CD14-positive monocyte (primary cell): ENCODE measurements at regions not wholly inside any gene's neighbourhood (a gene's known extent, or its start where the extent isn't known, plus 50 kb on each side); places are given as distances from the start of the nearest gene placed in this dataset.

Experiments used
- DNase-seq, 3 donors: peaks; one replicate each; pipeline ENCODE4 v3.0.0-alpha.2; 2011 to 2022
- H2AFZ ChIP-seq: 2 replicates; pipeline ENCODE4 v1.6.0; 2012; ENCODE audit warnings: mild to moderate bottlenecking, low read depth, low read length, inconsistent platforms; ENCODE audit not compliant: insufficient read depth, poor library complexity, severe bottlenecking
- H3K27ac ChIP-seq, 2 donors: 1 replicate in 1 of 2; 2 replicates in 1 of 2; pipeline ENCODE4 v1.5.1; 2012 to 2013; ENCODE audit warnings: low read length in 2 of 2, control low read depth in 1 of 2, inconsistent platforms in 1 of 2, low read depth in 1 of 2, mild to moderate bottlenecking in 1 of 2
- H3K27me3 ChIP-seq, 2 donors: one replicate each; pipeline versions ENCODE4 v1.6.0 to v1.6.1; 2011 to 2013; ENCODE audit warnings: low read length in 2 of 2; ENCODE audit not compliant: control insufficient read depth in 2 of 2, insufficient read depth in 2 of 2
- H3K36me3 ChIP-seq, 2 donors: replicated peaks in 1 of 2; 1 replicate in 1 of 2; 2 replicates in 1 of 2; pipeline versions ENCODE4 v1.5.1 to v1.6.1; 2012 to 2013; ENCODE audit warnings: low read length in 2 of 2, control low read depth in 1 of 2, inconsistent platforms in 1 of 2, mild to moderate bottlenecking in 1 of 2; ENCODE audit not compliant: insufficient read depth in 2 of 2, control insufficient read depth in 1 of 2
- H3K4me1 ChIP-seq, 2 donors: 1 replicate in 1 of 2; 2 replicates in 1 of 2; pipeline versions ENCODE4 v1.5.1 to v1.6.1; 2012 to 2013; ENCODE audit warnings: low read length in 2 of 2, control low read depth in 1 of 2, inconsistent platforms in 1 of 2, mild to moderate bottlenecking in 1 of 2, moderate library complexity in 1 of 2; ENCODE audit not compliant: insufficient read depth in 2 of 2, control insufficient read depth in 1 of 2
- H3K4me2 ChIP-seq: replicated peaks from 2 replicates; pipeline ENCODE3; 2012; ENCODE audit warnings: low read length, moderate library complexity, mild to moderate bottlenecking; ENCODE audit not compliant: poor library complexity, severe bottlenecking; ENCODE audit errors: extremely low read depth
- H3K4me3 ChIP-seq, 3 experiments: fragments of 200-600 bp in 1 of 3; sonication (generic) in 1 of 3; replicated peaks in 1 of 3; 1 replicate in 2 of 3; 2 replicates in 1 of 3; pipeline ENCODE4 v1.5.1; 2011 to 2013; ENCODE audit warnings: low read length in 3 of 3, mild to moderate bottlenecking in 3 of 3, control low read depth in 2 of 3, low read depth in 2 of 3, inconsistent platforms in 1 of 3, moderate library complexity in 1 of 3
- H3K79me2 ChIP-seq: 2 replicates; pipeline ENCODE4 v1.6.0; 2012; ENCODE audit warnings: mild to moderate bottlenecking, control low read depth, inconsistent platforms, low read length, moderate library complexity; ENCODE audit not compliant: insufficient read depth
- H3K9ac ChIP-seq: 2 replicates; pipeline ENCODE4 v1.6.0; 2017; ENCODE audit warnings: low read length, mild to moderate bottlenecking; ENCODE audit not compliant: insufficient read depth, poor library complexity, severe bottlenecking
- H3K9me3 ChIP-seq, 2 donors: replicated peaks in 1 of 2; 1 replicate in 1 of 2; 2 replicates in 1 of 2; pipeline versions ENCODE4 v1.5.1 to v1.6.1; 2012 to 2013; ENCODE audit warnings: low read length in 2 of 2, control low read depth in 1 of 2; ENCODE audit not compliant: control insufficient read depth in 1 of 2, insufficient read depth in 1 of 2
- H4K20me1 ChIP-seq: 2 replicates; pipeline ENCODE4 v1.6.0; 2012; ENCODE audit warnings: mild to moderate bottlenecking, low read length, control low read depth, moderate library complexity; ENCODE audit not compliant: insufficient read depth
- H3K27ac Mint-ChIP-seq, 7 donors: one replicate each; pipeline ENCODE4 v1.8.0; 2020; ENCODE audit warnings: mild to moderate bottlenecking in 7 of 7, mixed read lengths in 7 of 7, moderate library complexity in 6 of 7, inconsistent platforms in 2 of 7
- H3K27me3 Mint-ChIP-seq, 3 donors: one replicate each; pipeline ENCODE4 v1.8.0; 2021 to 2022; ENCODE audit warnings: low read depth in 3 of 3, mild to moderate bottlenecking in 3 of 3, mixed read lengths in 3 of 3, moderate library complexity in 3 of 3, inconsistent platforms in 1 of 3
- H3K36me3 Mint-ChIP-seq, 2 donors: one replicate each; pipeline ENCODE4 v1.8.0; 2020; ENCODE audit warnings: mixed read lengths in 2 of 2, inconsistent platforms in 1 of 2, mild to moderate bottlenecking in 1 of 2
- H3K4me1 Mint-ChIP-seq: one replicate; pipeline ENCODE4 v1.8.0; 2020; ENCODE audit warnings: mild to moderate bottlenecking, mixed read lengths
- H3K4me3 Mint-ChIP-seq, 2 donors: one replicate each; pipeline ENCODE4 v1.8.0; 2020; ENCODE audit warnings: mild to moderate bottlenecking in 2 of 2, mixed read lengths in 2 of 2, moderate library complexity in 1 of 2
- H3K9me3 Mint-ChIP-seq, 7 donors: one replicate each; pipeline ENCODE4 v1.8.0; 2020 to 2022; ENCODE audit warnings: mixed read lengths in 7 of 7, mild to moderate bottlenecking in 6 of 7, moderate library complexity in 6 of 7, inconsistent platforms in 2 of 7
- CTCF ChIP-seq: fragments of 200-600 bp; IDR thresholded peaks from one replicate; pipeline ENCODE4 v1.8.0; 2022; ENCODE audit warnings: antibody characterized with exemption, mild to moderate bottlenecking
- WGBS: methylation state at CpG from one replicate; pipeline ENCODE4 v1.1.5; 2013; ENCODE audit warnings: missing lambda C conversion rate; ENCODE audit not compliant: insufficient coverage; 5-methylcytosine and 5-hydroxymethylcytosine counted together
- intact Hi-C, 2 donors: fragments of 100-400 bp; cut with micrococcal nuclease; formaldehyde crosslinking; loops; one replicate each; pipeline versions ENCODE4 v1.15.0 to v1.15.1; 2023

GRCh38 chr6:74130641-74131040 lies 434.6 kb downstream of the CD109 start:
- H3K4me2 ChIP-seq, result no peak overlapping the region
- H3K27me3 ChIP-seq, result no peaks in the 10 kb centered on the region
- no peak overlapping the region for H3K4me3 ChIP-seq
- no peaks in the 10 kb centered on the region for H3K36me3 ChIP-seq
- H3K79me2 ChIP-seq, result no peaks in the 10 kb centered on the region
- no peak for DNase-seq
- Mint-ChIP-seq H3K27me3 (no peaks in the 10 kb centered on the region), H3K9me3 (peaks cover 0 to 6% (median 0%) of the 10 kb centered on the region in 7 donors), H3K4me1 (no peaks in the 10 kb centered on the region), H3K36me3 (no peaks in the 10 kb centered on the region), H3K27ac (no peak overlapping the region), H3K4me3 (no peak overlapping the region)
- no peak overlapping the region for H2AFZ ChIP-seq
- H3K4me1 ChIP-seq, result no peaks in the 10 kb centered on the region
- H4K20me1 ChIP-seq, result no peaks in the 10 kb centered on the region
- H3K27ac ChIP-seq, result no peak overlapping the region
- TF ChIP-seq CTCF, result no peak
- H3K9me3 ChIP-seq, result no peaks in the 10 kb centered on the region
- no peak overlapping the region for H3K9ac ChIP-seq
- intact Hi-C loops, result no loop called here
- 100% methylated on average over 1 of the region's 2 CpGs for WGBS

- no peak overlapping the region for H2AFZ ChIP-seq
- no peaks in the 10 kb centered on the region for H3K4me1 Mint-ChIP-seq
- DNase-seq, result no peak
Measured at GRCh38 chr6:74128536-74128935, 432.5 kb downstream of the CD109 start.

More at GRCh38 chr6:74128536-74128935, 432.5 kb downstream of the CD109 start:
- H3K27ac ChIP-seq, result no peak overlapping the region
- no peaks in the 10 kb centered on the region for H3K4me1 ChIP-seq
- Mint-ChIP-seq H3K4me3 (no peak overlapping the region), H3K9me3 (peaks cover 0 to 3% (median 0%) of the 10 kb centered on the region in 7 donors), H3K36me3 (no peaks in the 10 kb centered on the region), H3K27me3 (no peaks in the 10 kb centered on the region), H3K27ac (no peak overlapping the region)
- no peaks in the 10 kb centered on the region for H3K36me3 ChIP-seq
- no peak overlapping the region for H3K4me2 ChIP-seq
- intact Hi-C loops, result no loop called here
- no peaks in the 10 kb centered on the region for H3K27me3 ChIP-seq
- H3K9ac ChIP-seq, result no peak overlapping the region
- no peaks in the 10 kb centered on the region for H3K79me2 ChIP-seq
- no CpG with 5 or more reads among the region's 1 CpG for whole genome bisulfite sequencing
- TF ChIP-seq CTCF, result no peak
- no peaks in the 10 kb centered on the region for H3K9me3 ChIP-seq
- no peaks in the 10 kb centered on the region for H4K20me1 ChIP-seq
- H3K4me3 ChIP-seq, result no peak overlapping the region
